ENCODE measurements at regions not wholly inside any gene's neighbourhood (a gene's known extent, or its start where the extent isn't known, plus 50 kb on each side); places are given as distances from the start of the nearest gene placed in this dataset.

GRCh38 chr18:78160961-78161656 is 818.5 kb upstream of the SALL3 start:
- H3K27ac Mint-ChIP-seq: no peak overlapping the region
- TF ChIP-seq CTCF (IDR thresholded peaks at IDR 0.05; ENCODE audit: unreplicated experiment): no peak
- H3K27me3 Mint-ChIP-seq: peaks cover 4% of the 10 kb centered on the region
- peaks cover 2% of the 10 kb centered on the region for H3K4me1 Mint-ChIP-seq (ENCODE audit: low read depth)
- no peaks in the 10 kb centered on the region for H3K9me3 Mint-ChIP-seq (ENCODE audit: low read depth)
- no peak overlapping the region for H3K4me3 Mint-ChIP-seq (ENCODE audit: low read depth)
- no peak for DNase-seq (ENCODE audit: low spot score, unreplicated experiment)
- H3K36me3 Mint-ChIP-seq (ENCODE audit: insufficient read depth): no peaks in the 10 kb centered on the region

- TF ChIP-seq CTCF (IDR thresholded peaks at IDR 0.05; ENCODE audit: unreplicated experiment): no peak
- no peaks in the 10 kb centered on the region for H3K4me1 Mint-ChIP-seq (ENCODE audit: low read depth)
- H3K27ac Mint-ChIP-seq: no peak overlapping the region
- H3K27me3 Mint-ChIP-seq: peaks cover 4% of the 10 kb centered on the region
- no peaks in the 10 kb centered on the region for H3K36me3 Mint-ChIP-seq (ENCODE audit: insufficient read depth)
- no peak overlapping the region for H3K4me3 Mint-ChIP-seq (ENCODE audit: low read depth)
- DNase-seq (ENCODE audit: low spot score, unreplicated experiment): no peak
- H3K9me3 Mint-ChIP-seq (ENCODE audit: low read depth): no peaks in the 10 kb centered on the region
These were observed 814.1 kb upstream of the SALL3 start for GRCh38 chr18:78165525-78165924.

- Mint-ChIP-seq H3K4me3 (ENCODE audit: low read depth) (no peak overlapping the region), H3K9me3 (ENCODE audit: low read depth) (no peaks in the 10 kb centered on the region), H3K27me3 (peaks cover 4% of the 10 kb centered on the region), H3K27ac (no peak overlapping the region), H3K4me1 (ENCODE audit: low read depth) (no peaks in the 10 kb centered on the region), H3K36me3 (ENCODE audit: insufficient read depth) (no peaks in the 10 kb centered on the region)
- DNase-seq (ENCODE audit: low spot score, unreplicated experiment): no peak
- TF ChIP-seq CTCF (IDR thresholded peaks at IDR 0.05; ENCODE audit: unreplicated experiment): no peak
These were observed 811.1 kb upstream of the SALL3 start for GRCh38 chr18:78168526-78168925.

GRCh38 chr18:78169174-78169864 is 810.3 kb upstream of the SALL3 start:
- DNase-seq (ENCODE audit: low spot score, unreplicated experiment): no peak
- no peak overlapping the region for H3K4me3 Mint-ChIP-seq (ENCODE audit: low read depth)
- no peaks in the 10 kb centered on the region for H3K4me1 Mint-ChIP-seq (ENCODE audit: low read depth)
- H3K9me3 Mint-ChIP-seq (ENCODE audit: low read depth): no peaks in the 10 kb centered on the region
- TF ChIP-seq CTCF (IDR thresholded peaks at IDR 0.05; ENCODE audit: unreplicated experiment): no peak
- no peaks in the 10 kb centered on the region for H3K36me3 Mint-ChIP-seq (ENCODE audit: insufficient read depth)
- H3K27ac Mint-ChIP-seq: no peak overlapping the region
- H3K27me3 Mint-ChIP-seq: peaks cover 4% of the 10 kb centered on the region

GRCh38 chr18:78171954-78172353 is 807.7 kb upstream of the SALL3 start:
- DNase-seq (ENCODE audit: low spot score, unreplicated experiment): no peak
- no peak for TF ChIP-seq CTCF (IDR thresholded peaks at IDR 0.05; ENCODE audit: unreplicated experiment)
- no peak overlapping the region for H3K4me3 Mint-ChIP-seq (ENCODE audit: low read depth)
- no peaks in the 10 kb centered on the region for H3K27me3 Mint-ChIP-seq
- H3K27ac Mint-ChIP-seq: no peak overlapping the region
- peaks cover 7% of the 10 kb centered on the region for H3K4me1 Mint-ChIP-seq (ENCODE audit: low read depth)
- no peaks in the 10 kb centered on the region for H3K9me3 Mint-ChIP-seq (ENCODE audit: low read depth)
- no peaks in the 10 kb centered on the region for H3K36me3 Mint-ChIP-seq (ENCODE audit: insufficient read depth)
